ENCODE measurements at regions not wholly inside any gene's neighbourhood (a gene's known extent, or its start where the extent isn't known, plus 50 kb on each side); places are given as distances from the start of the nearest gene placed in this dataset.

DNA sequence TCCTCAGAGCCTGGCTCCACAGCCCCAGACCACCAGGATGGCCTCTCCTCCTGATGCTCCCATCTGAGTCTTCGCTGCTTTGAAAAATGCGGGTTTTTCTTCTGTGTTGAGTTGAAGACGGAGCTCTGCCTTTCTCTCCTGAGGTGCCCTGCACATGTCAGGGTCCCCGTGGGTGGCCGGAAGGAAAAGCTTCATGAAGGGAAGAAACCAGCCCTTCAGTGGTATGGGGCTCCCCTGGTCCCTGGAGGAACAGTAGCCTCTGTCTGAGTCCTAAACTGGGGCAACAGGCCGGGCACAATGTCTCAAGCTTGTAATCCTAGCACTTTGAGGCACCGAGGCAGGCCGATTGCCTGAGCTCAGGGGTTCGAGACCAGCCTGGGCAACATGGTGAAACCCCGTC lies 54.7 kb upstream of the CAB39 start:
- DNase-seq, result no peak
- no peaks in the 10 kb centered on the region for H3K4me1 Mint-ChIP-seq (ENCODE audit: low read depth, unreplicated experiment)
- Histone ChIP-seq H3K36me3 (ENCODE audit: control insufficient read depth, insufficient read depth, low read length) (no peaks in the 10 kb centered on the region), H3K9me3 (no peaks in the 10 kb centered on the region), H3K4me3 (ENCODE audit: low read depth, low read length) (no peak overlapping the region), H3K4me1 (no peaks in the 10 kb centered on the region), H3K27me3 (replicated peaks; ENCODE audit: control insufficient read depth, insufficient read depth, low read length) (no peaks in the 10 kb centered on the region)
- no peaks in the 10 kb centered on the region for H3K9me3 Mint-ChIP-seq (ENCODE audit: unreplicated experiment)
- ChIA-PET POLR2A (no interaction called here), CTCF (no interaction called here)
- no TSS peak for BruUV-seq (replicated peaks)
- intact Hi-C loops (cut with micrococcal nuclease; ENCODE audit: unreplicated experiment), result no loop called here
- H3K4me3 Mint-ChIP-seq (ENCODE audit: unreplicated experiment), result no peak overlapping the region
- H3K27me3 Mint-ChIP-seq (ENCODE audit: insufficient read depth, unreplicated experiment), result no peaks in the 10 kb centered on the region
- TF ChIP-seq, protein P1, sequence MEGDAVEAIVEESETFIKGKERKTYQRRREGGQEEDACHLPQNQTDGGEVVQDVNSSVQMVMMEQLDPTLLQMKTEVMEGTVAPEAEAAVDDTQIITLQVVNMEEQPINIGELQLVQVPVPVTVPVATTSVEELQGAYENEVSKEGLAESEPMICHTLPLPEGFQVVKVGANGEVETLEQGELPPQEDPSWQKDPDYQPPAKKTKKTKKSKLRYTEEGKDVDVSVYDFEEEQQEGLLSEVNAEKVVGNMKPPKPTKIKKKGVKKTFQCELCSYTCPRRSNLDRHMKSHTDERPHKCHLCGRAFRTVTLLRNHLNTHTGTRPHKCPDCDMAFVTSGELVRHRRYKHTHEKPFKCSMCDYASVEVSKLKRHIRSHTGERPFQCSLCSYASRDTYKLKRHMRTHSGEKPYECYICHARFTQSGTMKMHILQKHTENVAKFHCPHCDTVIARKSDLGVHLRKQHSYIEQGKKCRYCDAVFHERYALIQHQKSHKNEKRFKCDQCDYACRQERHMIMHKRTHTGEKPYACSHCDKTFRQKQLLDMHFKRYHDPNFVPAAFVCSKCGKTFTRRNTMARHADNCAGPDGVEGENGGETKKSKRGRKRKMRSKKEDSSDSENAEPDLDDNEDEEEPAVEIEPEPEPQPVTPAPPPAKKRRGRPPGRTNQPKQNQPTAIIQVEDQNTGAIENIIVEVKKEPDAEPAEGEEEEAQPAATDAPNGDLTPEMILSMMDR (IDR thresholded peaks at IDR 0.05; ENCODE audit: insufficient read depth in 1 of 2, low read depth in 1 of 2, low read length in 1 of 2, severe bottlenecking in 1 of 2, unreplicated experiment in 1 of 2), result no peak
- no peak overlapping the region for H3K27ac Mint-ChIP-seq (ENCODE audit: unreplicated experiment)
- H3K36me3 Mint-ChIP-seq (ENCODE audit: insufficient read depth, unreplicated experiment), result no peaks in the 10 kb centered on the region

- no peaks in the 10 kb centered on the region for H3K36me3 ChIP-seq (ENCODE audit: control insufficient read depth, insufficient read depth, low read length)
- no peaks in the 10 kb centered on the region for H3K36me3 Mint-ChIP-seq (ENCODE audit: insufficient read depth, unreplicated experiment)
- no peaks in the 10 kb centered on the region for H3K4me1 ChIP-seq
- no peaks in the 10 kb centered on the region for H3K27me3 Mint-ChIP-seq (ENCODE audit: insufficient read depth, unreplicated experiment)
- no peaks in the 10 kb centered on the region for H3K9me3 Mint-ChIP-seq (ENCODE audit: unreplicated experiment)
- ChIA-PET CTCF (no interaction called here), POLR2A (no interaction called here)
- no TSS peak for BruUV-seq (replicated peaks)
- H3K9me3 ChIP-seq, result no peaks in the 10 kb centered on the region
- no peaks in the 10 kb centered on the region for H3K4me1 Mint-ChIP-seq (ENCODE audit: low read depth, unreplicated experiment)
- TF ChIP-seq, protein P1 (IDR thresholded peaks at IDR 0.05; ENCODE audit: insufficient read depth in 1 of 2, low read depth in 1 of 2, low read length in 1 of 2, severe bottlenecking in 1 of 2, unreplicated experiment in 1 of 2), result no peak
- intact Hi-C loops (cut with micrococcal nuclease; ENCODE audit: unreplicated experiment), result no loop called here
- H3K4me3 Mint-ChIP-seq (ENCODE audit: unreplicated experiment), result no peak overlapping the region
- no peak overlapping the region for H3K4me3 ChIP-seq (ENCODE audit: low read depth, low read length)
- no peak overlapping the region for H3K27ac Mint-ChIP-seq (ENCODE audit: unreplicated experiment)
- no peak for DNase-seq
- no peaks in the 10 kb centered on the region for H3K27me3 ChIP-seq (replicated peaks; ENCODE audit: control insufficient read depth, insufficient read depth, low read length)
Measured at GRCh38 chr2:230658577-230658876, 54.1 kb upstream of the CAB39 start.

DNA sequence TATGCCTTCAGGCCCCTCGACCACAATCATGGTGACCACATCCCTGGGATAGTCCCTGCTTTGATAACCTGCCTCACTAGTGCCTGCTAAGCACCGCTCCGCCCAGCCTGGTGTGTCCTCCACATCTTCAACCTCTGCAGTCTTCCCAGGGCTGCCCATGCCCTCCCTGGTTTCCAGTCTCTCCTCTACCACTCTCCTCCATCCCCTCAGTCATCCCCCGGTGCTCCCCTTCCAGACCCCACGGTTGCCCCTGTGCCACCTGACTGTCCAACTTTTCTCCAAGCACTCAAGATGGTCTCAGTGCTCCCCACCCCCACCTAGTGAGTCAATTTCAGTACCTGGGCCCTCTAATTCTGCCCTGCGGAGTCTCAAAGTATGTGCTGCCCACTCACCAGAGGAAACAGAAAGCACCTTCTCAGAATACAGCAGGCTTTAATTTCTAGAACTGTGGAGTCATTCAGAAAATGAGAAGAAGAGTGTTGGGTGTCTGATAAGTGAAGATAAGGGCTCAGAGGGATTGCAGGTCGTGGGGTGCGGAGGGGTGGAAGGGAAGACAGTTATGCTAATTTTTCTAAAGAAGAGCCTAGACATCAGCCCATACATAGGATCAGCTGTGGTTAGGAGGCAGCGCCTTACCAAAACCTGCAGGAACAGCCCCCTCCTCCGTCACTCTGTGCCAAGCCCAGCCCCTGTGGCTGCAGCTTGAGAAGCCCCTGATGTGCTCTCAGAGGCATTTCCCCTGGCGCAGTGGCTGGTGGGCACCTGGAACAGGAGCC lies 53.6 kb upstream of the CAB39 start:
- POLR2A ChIA-PET, result no interaction called here
- Mint-ChIP-seq H3K9me3 (ENCODE audit: unreplicated experiment) (no peaks in the 10 kb centered on the region), H3K4me1 (ENCODE audit: low read depth, unreplicated experiment) (no peaks in the 10 kb centered on the region), H3K4me3 (ENCODE audit: unreplicated experiment) (no peak overlapping the region), H3K36me3 (ENCODE audit: insufficient read depth, unreplicated experiment) (no peaks in the 10 kb centered on the region), H3K27me3 (ENCODE audit: insufficient read depth, unreplicated experiment) (no peaks in the 10 kb centered on the region), H3K27ac (ENCODE audit: unreplicated experiment) (no peak overlapping the region)
- intact Hi-C loops (cut with micrococcal nuclease; ENCODE audit: unreplicated experiment), result no loop called here
- Histone ChIP-seq H3K9me3 (no peaks in the 10 kb centered on the region), H3K4me1 (no peaks in the 10 kb centered on the region), H3K36me3 (ENCODE audit: control insufficient read depth, insufficient read depth, low read length) (no peaks in the 10 kb centered on the region), H3K4me3 (ENCODE audit: low read depth, low read length) (no peak overlapping the region), H3K27me3 (replicated peaks; ENCODE audit: control insufficient read depth, insufficient read depth, low read length) (no peaks in the 10 kb centered on the region)
- CTCF ChIA-PET, result no interaction called here
- no TSS peak for BruUV-seq (replicated peaks)
- no peak for DNase-seq
- TF ChIP-seq, protein P1 (IDR thresholded peaks at IDR 0.05; ENCODE audit: insufficient read depth in 1 of 2, low read depth in 1 of 2, low read length in 1 of 2, severe bottlenecking in 1 of 2, unreplicated experiment in 1 of 2), result no peak
